NOMO-1 treated with dmso at 0.1 percent for 144 hours (cell line): ENCODE measurements at regions not wholly inside any gene's neighbourhood (a gene's known extent, or its start where the extent isn't known, plus 50 kb on each side); places are given as distances from the start of the nearest gene placed in this dataset.
"Not testable (repeated sequence)": the region's sequence is repeated elsewhere in the genome, so short reads cannot be mapped to it uniquely, and the experiment has no call there.

Source experiments
- DNase-seq: peaks from one replicate; lab custom pipeline; 2025; ENCODE audit not compliant: unreplicated experiment; lab: John Stamatoyannopoulos, UW

- no peak for DNase-seq
Observed at GRCh38 chr1:187788718-187789117, 960.0 kb downstream of the PLA2G4A start.

GRCh38 chr1:187790724-187791123 lies 962.0 kb downstream of the PLA2G4A start:
- DNase-seq = no peak

DNA sequence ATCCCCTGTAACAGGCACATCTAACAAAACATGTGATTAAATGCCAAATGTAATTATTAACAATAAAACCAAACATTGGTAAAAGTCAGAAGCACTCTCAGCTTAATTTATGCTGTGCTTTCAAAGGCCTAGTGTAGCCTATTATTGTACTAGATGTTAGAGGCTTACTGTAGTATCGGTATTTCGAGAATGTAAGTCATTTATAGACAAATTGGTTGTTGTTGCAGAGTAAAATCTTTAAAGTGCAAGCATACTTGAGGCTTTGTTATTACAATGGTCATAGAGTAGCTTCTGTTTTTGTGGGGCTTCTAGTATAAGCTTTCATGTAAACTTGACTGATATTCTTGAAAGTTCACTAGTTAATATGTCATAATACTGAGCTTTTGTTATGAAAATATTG lies 965.8 kb downstream of the PLA2G4A start:
- no peak for DNase-seq

DNA sequence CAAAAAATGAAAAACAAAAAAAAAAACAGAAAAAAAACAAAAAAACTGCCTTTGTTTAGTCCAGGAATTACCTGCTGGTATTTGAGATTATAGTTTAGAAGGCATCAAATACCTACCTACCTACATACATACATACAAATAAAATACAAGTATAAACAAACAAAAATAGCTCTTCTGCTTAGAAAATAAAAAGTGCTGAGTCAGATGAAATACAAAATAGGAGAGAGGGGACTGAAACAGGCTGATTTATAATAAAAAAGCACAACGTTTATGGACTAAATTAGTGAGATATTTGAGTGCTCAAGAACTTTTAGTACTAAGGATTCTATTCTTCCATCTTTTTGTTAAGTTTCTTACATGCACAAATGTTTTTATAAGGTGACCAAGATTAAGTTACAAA lies 980.8 kb downstream of the PLA2G4A start:
- DNase-seq = no peak

DNA sequence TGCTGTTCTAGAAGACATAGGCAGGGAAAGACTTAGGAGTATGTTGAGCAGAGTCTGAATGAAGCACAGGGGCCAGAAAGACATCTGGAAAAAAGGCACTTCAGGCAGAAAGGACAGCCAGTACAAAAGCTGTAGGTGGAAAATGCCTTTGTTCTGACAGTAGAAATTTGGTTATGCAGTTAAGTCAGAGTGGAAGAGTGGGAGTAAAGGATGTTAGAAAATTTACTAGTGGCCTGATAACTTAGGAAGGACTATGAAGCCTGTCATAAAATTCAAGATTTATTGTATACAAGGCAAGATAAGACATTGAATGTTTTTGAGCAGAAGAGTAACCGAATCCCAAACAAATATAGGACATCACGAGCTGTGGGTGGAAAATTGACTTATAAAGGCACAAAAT lies 987.9 kb downstream of the PLA2G4A start:
- DNase-seq = no peak

DNA sequence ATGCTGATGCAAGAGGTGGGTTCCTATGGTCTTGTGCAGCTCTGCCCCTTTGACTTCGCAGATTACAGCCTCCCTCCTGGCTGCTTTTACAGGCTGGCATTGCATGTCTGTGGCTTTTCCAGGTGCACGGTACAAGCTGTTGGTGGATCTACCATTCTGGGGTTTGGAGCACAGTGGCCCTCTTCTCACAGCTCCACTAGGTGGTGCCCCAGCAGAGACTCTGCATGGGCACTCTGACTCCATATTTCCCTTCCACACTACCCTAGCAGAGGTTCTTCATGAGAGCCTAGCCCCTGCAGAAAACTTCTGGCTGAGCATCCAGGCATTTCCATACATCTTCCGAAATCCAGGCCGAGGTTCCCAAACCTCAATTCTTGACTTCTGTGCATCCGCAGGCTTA lies 989.0 kb downstream of the PLA2G4A start:
- DNase-seq = no peak

- DNase-seq = no peak
Observed at GRCh38 chr1:187819086-187819485, 990.3 kb downstream of the PLA2G4A start.

GRCh38 chr1:187836557-187836956 lies 1007.8 kb downstream of the PLA2G4A start:
- no peak for DNase-seq

DNA sequence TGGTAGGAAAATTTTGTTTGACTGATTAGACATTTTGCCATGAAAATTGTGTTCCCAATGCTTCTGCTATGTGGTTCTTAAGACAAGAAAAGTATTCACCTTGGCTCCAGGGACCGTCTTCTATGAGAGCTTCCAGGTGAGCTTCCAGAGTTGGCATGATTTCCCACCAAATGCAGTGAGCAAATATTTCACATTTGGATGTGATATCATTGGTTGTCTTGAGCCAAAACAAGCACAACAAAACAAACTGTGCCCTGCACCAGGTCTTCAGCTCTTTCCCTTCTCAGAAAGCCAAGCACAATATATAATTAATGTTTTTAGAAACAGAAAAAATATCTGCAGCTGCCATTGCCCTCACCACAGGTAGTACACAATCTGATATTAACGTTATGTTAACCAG lies 1009.0 kb downstream of the PLA2G4A start:
- DNase-seq = no peak

DNA sequence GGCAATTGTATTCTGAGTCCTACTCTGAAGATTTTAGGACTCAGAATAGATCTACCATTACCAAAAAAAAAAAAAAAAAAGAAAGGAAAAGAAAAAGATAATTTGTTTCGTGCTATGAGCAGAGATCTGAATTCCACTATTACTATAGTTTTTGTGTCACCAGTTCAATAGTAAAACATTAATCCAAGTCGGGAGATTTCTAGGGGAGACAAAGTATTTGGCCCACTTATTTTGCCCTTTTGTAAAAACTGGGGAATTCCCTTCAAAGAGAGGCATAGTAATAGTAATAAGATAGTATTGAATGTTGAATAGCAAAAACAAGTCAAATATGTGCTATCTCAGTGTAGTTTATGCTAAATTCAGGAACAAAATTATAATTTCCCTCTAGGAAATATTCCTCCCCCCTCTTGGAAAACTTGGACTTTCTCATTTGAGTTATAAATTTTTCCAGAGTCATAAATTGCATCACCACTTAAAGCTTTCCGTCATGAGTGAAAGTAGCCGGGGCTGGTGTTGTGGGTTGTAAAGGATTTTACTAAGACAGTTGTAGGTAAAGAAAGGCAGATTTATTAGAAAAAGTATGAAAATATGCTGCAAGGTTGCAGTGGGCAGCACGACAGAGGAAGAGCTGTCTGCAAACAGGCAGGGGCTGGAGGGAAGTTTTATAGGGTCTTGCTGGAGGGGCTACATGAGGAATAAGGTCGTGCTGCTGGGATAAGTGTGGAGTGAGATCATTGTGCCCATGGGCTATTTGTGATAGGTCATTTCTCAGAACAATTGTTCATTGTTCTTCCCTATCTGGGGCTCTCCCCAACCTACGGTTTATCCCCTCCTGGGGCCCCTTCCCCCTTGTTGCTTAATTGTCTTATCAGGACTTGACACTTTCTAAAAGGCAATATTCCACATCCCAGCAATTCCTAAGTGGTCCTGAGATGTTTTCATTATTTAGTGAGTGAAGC lies 1009.9 kb downstream of the PLA2G4A start:
- no peak for DNase-seq

- DNase-seq = no peak
Observed at GRCh38 chr1:187839873-187840272, 1011.1 kb downstream of the PLA2G4A start.

DNA sequence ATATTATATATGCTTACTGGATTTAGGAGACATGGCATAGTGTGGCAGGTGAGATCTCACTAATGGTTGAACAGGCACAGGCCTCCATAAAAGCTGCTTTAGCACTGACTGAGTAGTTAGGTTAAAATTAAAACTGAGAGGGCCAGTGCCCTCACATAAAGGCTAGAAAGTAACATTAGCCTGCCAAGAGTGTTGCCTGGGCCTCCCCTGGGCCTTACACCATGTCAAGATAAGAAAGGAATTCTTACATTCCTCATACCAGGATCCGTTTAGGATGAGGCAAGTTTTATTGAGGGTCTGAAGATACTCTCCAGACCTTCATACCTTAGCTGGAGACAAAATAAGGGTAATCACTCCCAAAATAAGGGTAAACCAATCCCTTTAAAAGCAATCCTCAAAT lies 1011.8 kb downstream of the PLA2G4A start:
- no peak for DNase-seq

GRCh38 chr1:187842406-187843165 lies 1013.8 kb downstream of the PLA2G4A start:
- DNase-seq = no peak

DNA sequence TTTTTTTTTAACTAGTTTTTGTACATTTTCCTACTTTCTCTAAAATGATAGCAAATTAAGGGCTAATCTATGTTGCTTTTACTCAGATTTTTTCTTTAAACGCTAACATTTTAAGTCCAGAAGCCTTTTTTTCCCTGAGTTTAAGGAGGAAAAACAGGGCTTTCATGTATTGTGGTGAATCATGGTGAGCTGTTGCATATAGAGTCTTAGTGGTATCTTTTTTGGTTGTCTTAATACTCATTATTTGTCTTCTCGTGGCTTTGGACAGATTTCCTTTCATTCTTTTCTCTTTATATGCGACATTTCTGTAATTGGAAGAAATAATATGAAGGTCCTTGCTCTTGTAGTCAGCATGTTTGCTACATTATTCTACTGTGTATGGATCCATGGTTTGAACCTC lies 1015.6 kb downstream of the PLA2G4A start:
- no peak for DNase-seq

DNA sequence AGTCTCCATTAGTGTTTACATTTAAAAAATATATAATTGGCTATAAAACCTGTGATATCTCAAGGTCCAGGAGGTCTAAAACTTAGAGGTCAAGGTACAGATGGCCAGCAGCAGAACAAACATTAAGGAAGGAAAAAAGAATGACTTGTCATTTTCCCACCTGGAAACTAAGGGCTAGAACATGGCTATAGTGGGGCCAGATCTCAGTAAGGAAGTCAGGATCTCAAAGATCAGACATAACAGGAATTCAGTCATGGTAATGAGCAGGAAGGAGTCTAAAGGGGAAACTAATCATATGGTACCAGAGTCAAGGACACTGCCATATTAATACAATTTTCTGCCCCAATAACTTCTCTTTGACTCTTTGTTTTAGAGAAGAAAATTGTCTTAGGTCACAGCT lies 1018.8 kb downstream of the PLA2G4A start:
- DNase-seq = no peak

DNA sequence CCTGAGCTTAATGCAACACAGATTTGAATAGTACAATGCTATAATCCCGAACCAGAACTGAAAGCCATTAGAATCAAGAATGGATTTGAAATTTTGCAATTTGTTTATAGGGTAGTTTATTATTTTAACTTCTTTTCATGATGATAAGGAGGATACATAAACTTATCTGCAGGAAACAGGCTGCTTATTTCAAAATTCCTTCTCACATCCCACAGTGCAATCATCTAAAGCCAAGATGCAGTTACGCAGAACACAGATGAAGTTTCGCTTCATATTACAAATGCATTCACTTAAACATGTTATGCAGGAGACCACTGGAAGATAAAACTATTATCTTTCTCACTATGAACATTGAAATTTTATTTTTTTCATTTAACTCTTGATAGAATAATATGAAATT lies 1019.6 kb downstream of the PLA2G4A start:
- DNase-seq = no peak

GRCh38 chr1:187850146-187850545 lies 1021.4 kb downstream of the PLA2G4A start:
- DNase-seq = not testable (repeated sequence)

DNA sequence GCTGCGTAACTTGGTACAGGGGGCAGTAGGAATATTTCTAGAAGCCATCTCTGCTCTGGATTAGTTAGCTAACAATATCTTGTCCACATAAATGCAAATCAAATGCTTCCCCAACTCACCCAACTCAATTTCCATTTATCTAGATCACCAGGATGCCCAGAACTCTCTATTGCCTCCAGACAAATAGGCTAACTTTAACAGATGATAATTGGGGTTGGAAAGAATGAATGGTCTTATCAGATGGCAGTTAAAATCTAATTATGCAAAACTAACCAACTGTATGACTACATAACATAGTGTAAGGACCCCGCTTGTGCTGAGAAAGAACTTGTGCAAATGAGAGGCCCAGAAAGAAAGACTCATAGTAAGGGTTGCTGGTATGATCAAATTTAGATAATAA lies 1024.8 kb downstream of the PLA2G4A start:
- no peak for DNase-seq

- DNase-seq = no peak
Observed at GRCh38 chr1:187854457-187854856, 1025.7 kb downstream of the PLA2G4A start.

DNA sequence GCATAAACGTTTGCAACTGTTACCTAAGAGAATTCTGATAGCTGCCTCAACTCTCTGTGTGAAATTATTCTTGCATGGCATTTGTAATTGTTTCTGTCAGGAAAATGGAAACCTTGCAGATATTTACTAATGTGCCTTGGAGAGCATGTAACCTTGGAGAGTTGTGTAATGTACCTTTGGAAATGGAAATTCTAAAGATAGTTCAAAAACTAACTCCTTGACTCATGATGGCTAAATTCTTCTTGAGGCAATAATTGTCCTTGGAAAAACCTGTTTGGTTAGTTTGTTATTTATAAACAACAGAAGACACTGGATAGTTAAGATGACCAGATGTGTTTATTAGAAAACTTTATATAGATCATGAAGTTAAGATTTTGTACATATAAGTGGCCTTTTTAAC lies 1033.8 kb downstream of the PLA2G4A start:
- DNase-seq = no peak

GRCh38 chr1:187870552-187870951 lies 1041.8 kb downstream of the PLA2G4A start:
- DNase-seq = no peak

- no peak for DNase-seq
Observed at GRCh38 chr1:187871177-187871845, 1042.6 kb downstream of the PLA2G4A start.
